HepG2 (cell line): ENCODE measurements at regions not wholly inside any gene's neighbourhood (a gene's known extent, or its start where the extent isn't known, plus 50 kb on each side); places are given as distances from the start of the nearest gene placed in this dataset.

ENCODE experiments used
- ATAC-seq: fragments of 200-7000 bp; cut with Tn5 transposase; 3 replicates; pipeline ENCODE4 v1.9.1; 2020; ENCODE audit warnings: mild to moderate bottlenecking, moderate library complexity
- BruUV-seq: library from RNA; stranded (reverse); fragments of 400-500 nt; replicated peaks from 2 replicates; lab custom pipeline; 2021; lab: Mats Ljungman, UMichigan
- CTCF ChIA-PET: fragments of 300-600 bp; formaldehyde crosslinking; extraction: SDS; loops from one replicate; lab custom pipeline; 2021; ENCODE audit warnings: low total read pairs, inconsistent platforms, low intra/inter-chr PET ratio; lab: Yijun Ruan, JAX
- POLR2A ChIA-PET: fragments of 350-600 bp; sonication (Branson Sonifier 250); formaldehyde crosslinking; loops from one replicate; lab custom pipeline; 2020; ENCODE audit warnings: antibody characterized with exemption, inconsistent platforms; lab: Yijun Ruan, JAX
- DNase-seq: peaks from one replicate; pipeline ENCODE4 v3.0.0-alpha.2; 2015; ENCODE audit warnings: low spot score
- FAIRE-seq: peaks from 3 replicates; lab custom pipeline; 2011; peaks lifted over from hg19 to GRCh38; lab: Jason Lieb, UNC
- H2AFZ ChIP-seq: one replicate; pipeline ENCODE4 v1.6.1; 2011; ENCODE audit warnings: low read length, inconsistent platforms
- H3K27ac ChIP-seq: fragments of 300-600 bp; 3 replicates; pipeline ENCODE4 v1.8.0; 2011; ENCODE audit warnings: mixed run types, mild to moderate bottlenecking, mixed read lengths, low read length, inconsistent platforms; ENCODE audit not compliant: insufficient read depth; ENCODE audit errors: extremely low read length
- H3K27me3 ChIP-seq, 2 experiments: fragments of 200-600 bp in 1 of 2; 2 replicates in 1 of 2; 3 replicates in 1 of 2; pipeline versions ENCODE4 v1.6.0 to v1.8.0; 2011; ENCODE audit warnings: low read length in 2 of 2, mild to moderate bottlenecking in 2 of 2, moderate library complexity in 2 of 2, inconsistent platforms in 1 of 2; ENCODE audit not compliant: insufficient read depth in 2 of 2, control insufficient read depth in 1 of 2
- H3K36me3 ChIP-seq, 2 experiments: fragments of 200-600 bp in 1 of 2; replicated peaks in 1 of 2; 2 replicates in 1 of 2; 3 replicates in 1 of 2; pipeline versions ENCODE4 v1.5.1 to v1.8.0; 2011; ENCODE audit warnings: low read length in 2 of 2, inconsistent platforms in 1 of 2; ENCODE audit not compliant: insufficient read depth in 2 of 2, control insufficient read depth in 1 of 2
- H3K4me1 ChIP-seq: 2 replicates; pipeline ENCODE4 v1.5.1; 2012; ENCODE audit warnings: low read length, inconsistent platforms; ENCODE audit not compliant: insufficient read depth
- H3K4me2 ChIP-seq: 2 replicates; pipeline ENCODE4 v1.6.0; 2011; ENCODE audit warnings: low read depth, low read length, inconsistent platforms
- H3K4me3 ChIP-seq, 3 experiments: fragments of 200-600 bp in 1 of 3; sonication (generic), shearing (Covaris generic) in 1 of 3; replicated peaks in 1 of 3; 2 replicates each; pipeline ENCODE4 v1.5.1; 2011 to 2016; ENCODE audit warnings: low read length in 3 of 3, inconsistent platforms in 2 of 3, low read depth in 2 of 3, mild to moderate bottlenecking in 2 of 3, control low read depth in 1 of 3, mixed read lengths in 1 of 3; ENCODE audit not compliant: insufficient read depth in 1 of 3
- H3K79me2 ChIP-seq: one replicate; pipeline ENCODE4 v1.6.1; 2011; ENCODE audit warnings: low read length, inconsistent platforms; ENCODE audit not compliant: insufficient read depth
- H3K9ac ChIP-seq: 2 replicates; pipeline ENCODE4 v1.6.0; 2011; ENCODE audit warnings: mild to moderate bottlenecking, low read depth, low read length, inconsistent platforms; ENCODE audit not compliant: insufficient read depth
- H3K9me3 ChIP-seq: 2 replicates; pipeline ENCODE4 v1.5.1; 2012; ENCODE audit warnings: mild to moderate bottlenecking, low read length
- H4K20me1 ChIP-seq: 2 replicates; pipeline ENCODE4 v1.6.0; 2011; ENCODE audit warnings: inconsistent platforms, mild to moderate bottlenecking, low read length, moderate library complexity; ENCODE audit not compliant: insufficient read depth
- ARHGAP35 ChIP-seq: sonication (generic); formaldehyde crosslinking; IDR thresholded peaks from 2 replicates; pipeline ENCODE4 v1.9.0; 2022; ENCODE audit warnings: mild to moderate bottlenecking, inconsistent platforms, moderate library complexity, missing genetic modification reagents, borderline replicate concordance
- ATAD3A ChIP-seq: sonication (generic); formaldehyde crosslinking; IDR thresholded peaks from 2 replicates; pipeline ENCODE4 v1.4.0; 2020; ENCODE audit warnings: missing genetic modification reagents
- CENPBD1 ChIP-seq: sonication (generic); formaldehyde crosslinking; IDR thresholded peaks from 2 replicates; pipeline ENCODE4 v1.8.0; 2022; ENCODE audit warnings: missing genetic modification reagents, low read depth, mild to moderate bottlenecking, borderline replicate concordance
- KDM4B ChIP-seq: sonication (generic); formaldehyde crosslinking; IDR thresholded peaks from 2 replicates; pipeline ENCODE4 v1.4.0; 2020; ENCODE audit warnings: missing genetic modification reagents
- NR3C1 ChIP-seq: sonication (generic); formaldehyde crosslinking; IDR thresholded peaks from 2 replicates; pipeline ENCODE4 v1.4.0; 2020; ENCODE audit warnings: missing genetic modification reagents
- PATZ1 ChIP-seq: sonication (generic); formaldehyde crosslinking; IDR thresholded peaks from 2 replicates; pipeline ENCODE4 v1.4.0; 2020; ENCODE audit warnings: missing genetic modification reagents
- SKI ChIP-seq: fragments of 450-650 bp; IDR thresholded peaks from one replicate; pipeline ENCODE4 v1.6.1; 2018; ENCODE audit warnings: mild to moderate bottlenecking; ENCODE audit not compliant: partially characterized antibody
- TBX3 ChIP-seq: fragments of 450-650 bp; IDR thresholded peaks from 2 replicates; pipeline ENCODE4 v1.6.1; 2017; ENCODE audit warnings: antibody characterized with exemption, mild to moderate bottlenecking, inconsistent platforms, borderline replicate concordance
- ZBTB34 ChIP-seq: sonication (generic); formaldehyde crosslinking; IDR thresholded peaks from 2 replicates; pipeline ENCODE4 v1.8.0; 2022; ENCODE audit warnings: mild to moderate bottlenecking, missing genetic modification reagents
- ZEB1 ChIP-seq: IDR thresholded peaks from 2 replicates; pipeline ENCODE4 v1.6.1; 2012; ENCODE audit warnings: mild to moderate bottlenecking, low read depth, inconsistent platforms; ENCODE audit not compliant: insufficient replicate concordance
- ZNF280D ChIP-seq: sonication (generic); formaldehyde crosslinking; IDR thresholded peaks from 2 replicates; pipeline ENCODE4 v1.5.1; 2020; ENCODE audit warnings: mild to moderate bottlenecking, missing genetic modification reagents
- ZNF333 ChIP-seq: sonication (generic); formaldehyde crosslinking; IDR thresholded peaks from 2 replicates; pipeline ENCODE4 v1.4.0; 2020; ENCODE audit warnings: mild to moderate bottlenecking, missing genetic modification reagents, borderline replicate concordance
- ZNF335 ChIP-seq: sonication (generic); formaldehyde crosslinking; IDR thresholded peaks from 2 replicates; pipeline ENCODE4 v1.4.0; 2020; ENCODE audit warnings: missing genetic modification reagents
- ZNF34 ChIP-seq: sonication (generic); formaldehyde crosslinking; IDR thresholded peaks from 2 replicates; pipeline ENCODE4 v1.4.0; 2020; ENCODE audit warnings: mild to moderate bottlenecking, missing genetic modification reagents, borderline replicate concordance
- ZNF430 ChIP-seq: sonication (generic); formaldehyde crosslinking; IDR thresholded peaks from 2 replicates; pipeline ENCODE4 v1.9.0; 2021; ENCODE audit warnings: mild to moderate bottlenecking, missing genetic modification reagents
- ZNF468 ChIP-seq: sonication (generic); formaldehyde crosslinking; IDR thresholded peaks from 2 replicates; pipeline ENCODE4 v1.8.0; 2022; ENCODE audit warnings: mild to moderate bottlenecking, moderate library complexity, missing genetic modification reagents
- ZNF616 ChIP-seq: sonication (generic); formaldehyde crosslinking; IDR thresholded peaks from 2 replicates; pipeline ENCODE4 v1.5.0; 2020; ENCODE audit warnings: low read depth, mild to moderate bottlenecking, missing genetic modification reagents
- ZNF766 ChIP-seq: sonication (generic); formaldehyde crosslinking; IDR thresholded peaks from 2 replicates; pipeline ENCODE4 v1.5.0; 2020; ENCODE audit warnings: missing genetic modification reagents, borderline replicate concordance
- ZNF839 ChIP-seq: sonication (generic); formaldehyde crosslinking; IDR thresholded peaks from 2 replicates; pipeline ENCODE4 v1.4.0; 2020; ENCODE audit warnings: missing genetic modification reagents, mild to moderate bottlenecking, borderline replicate concordance
- WGBS: methylation state at CpG from one replicate; pipeline ENCODE4 v1.1.6; 2017; ENCODE audit warnings: low lambda C conversion rate; 5-methylcytosine and 5-hydroxymethylcytosine counted together
- in situ Hi-C: cut with HindIII; loops from 2 replicates; pipeline ENCODE4 v1.10.0; 2017; ENCODE audit warnings: low pct_unique_long_range_greater_than_20kb; ENCODE audit not compliant: extremely low pct_ligation_motif_present
- intact Hi-C: fragments of 100-400 bp; cut with micrococcal nuclease; formaldehyde crosslinking; loops from one replicate; pipeline ENCODE4 v1.10.0; 2022; ENCODE audit not compliant: unreplicated experiment

- TF ChIP-seq ZNF335 (CRISPR knock-in tag) = no peak
- TF ChIP-seq TBX3 = no peak
- TF ChIP-seq PATZ1 (CRISPR knock-in tag) = no peak
- TF ChIP-seq ATAD3A (CRISPR knock-in tag) = no peak
- no peak for TF ChIP-seq SKI
- no peak for TF ChIP-seq ZNF766
- TF ChIP-seq ARHGAP35 (CRISPR knock-in tag) = no peak
These were observed 815.7 kb downstream of the NCAM2 start (continued) for GRCh38 chr21:21813934-21814333.

- no peak for DNase-seq
- CTCF ChIA-PET = no interaction called here
- H2AFZ ChIP-seq = no peak overlapping the region
- H3K9me3 ChIP-seq = peaks cover 84% of the 10 kb centered on the region
- intact Hi-C loops = no loop called here
- H3K4me2 ChIP-seq = no peak overlapping the region
- FAIRE-seq = no peak
- H3K4me1 ChIP-seq = no peaks in the 10 kb centered on the region
- H3K4me3 ChIP-seq = no peak overlapping the region
- POLR2A ChIA-PET = no interaction called here
- no peaks in the 10 kb centered on the region for H4K20me1 ChIP-seq
- BruUV-seq = no TSS peak
- H3K27ac ChIP-seq = no peak overlapping the region
- ATAC-seq = no peak
- H3K9ac ChIP-seq = no peak overlapping the region
- H3K79me2 ChIP-seq = no peaks in the 10 kb centered on the region
- WGBS = 4% methylated on average over 4 of the region's 4 CpGs
- no peaks in the 10 kb centered on the region for H3K27me3 ChIP-seq
- H3K36me3 ChIP-seq = no peaks in the 10 kb centered on the region
- in situ Hi-C loops = no loop called here
- TF ChIP-seq ZNF839 = no peak
- no peak for TF ChIP-seq ZBTB34 (CRISPR knock-in tag)
- no peak for TF ChIP-seq ZNF333 (CRISPR knock-in tag)
- TF ChIP-seq NR3C1 (CRISPR knock-in tag) = no peak
- TF ChIP-seq ZEB1 = no peak
- no peak for TF ChIP-seq ZNF468
- TF ChIP-seq ZNF616 (CRISPR knock-in tag) = no peak
- TF ChIP-seq ZNF430 (CRISPR knock-in tag) = no peak
- TF ChIP-seq ZNF34 (CRISPR knock-in tag) = no peak
- TF ChIP-seq CENPBD1 (CRISPR knock-in tag) = no peak
- no peak for TF ChIP-seq KDM4B (CRISPR knock-in tag)
- no peak for TF ChIP-seq ZNF280D (CRISPR knock-in tag)
These were observed 818.6 kb downstream of the NCAM2 start for GRCh38 chr21:21816778-21817177.
